ENCODE measurements at regions not wholly inside any gene's neighbourhood (a gene's known extent, or its start where the extent isn't known, plus 50 kb on each side); places are given as distances from the start of the nearest gene placed in this dataset.
"Not testable (repeated sequence)": the region's sequence is repeated elsewhere in the genome, so short reads cannot be mapped to it uniquely, and the experiment has no call there.

DNA sequence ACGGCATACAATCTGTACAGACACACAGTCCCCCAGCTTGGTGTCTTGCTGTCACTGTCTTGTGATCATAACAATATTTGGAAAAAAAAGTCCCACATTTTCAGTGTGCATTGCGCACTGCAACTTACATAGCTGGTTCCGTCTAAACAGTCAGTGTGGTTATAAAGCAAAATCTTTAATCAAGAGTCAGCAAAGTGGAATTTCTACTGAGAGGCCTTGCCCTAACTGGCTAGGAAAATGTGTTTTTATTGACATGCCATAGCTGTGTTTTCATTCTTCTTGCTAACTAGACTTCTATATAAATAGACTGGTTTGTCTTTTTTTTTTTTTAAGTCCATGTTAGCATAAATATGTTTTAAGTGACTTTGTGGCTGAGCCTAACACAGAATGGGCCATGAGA lies 174.8 kb downstream of the POLR2M start:
- no peak for DNase-seq

DNA sequence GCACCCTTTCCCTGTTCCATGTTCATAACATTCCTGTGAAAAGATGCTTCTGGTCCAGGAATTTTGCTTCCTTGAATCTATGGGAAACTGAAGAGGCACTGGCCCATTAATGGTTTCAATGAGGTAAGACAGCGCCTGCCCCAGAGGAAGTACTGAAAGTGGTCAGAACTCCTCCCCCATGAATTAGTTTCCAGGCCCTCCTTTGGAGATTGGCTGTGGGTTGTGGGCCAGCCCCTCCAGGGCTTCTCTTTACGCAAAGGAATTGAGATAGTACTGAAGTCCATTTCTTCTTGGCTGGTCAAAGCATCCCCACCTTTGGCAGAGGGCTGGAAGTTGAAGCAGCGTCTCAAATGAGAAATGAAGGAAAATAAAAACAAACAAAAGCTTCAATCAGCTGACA lies 175.5 kb downstream of the POLR2M start:
- no peak for DNase-seq

DNA sequence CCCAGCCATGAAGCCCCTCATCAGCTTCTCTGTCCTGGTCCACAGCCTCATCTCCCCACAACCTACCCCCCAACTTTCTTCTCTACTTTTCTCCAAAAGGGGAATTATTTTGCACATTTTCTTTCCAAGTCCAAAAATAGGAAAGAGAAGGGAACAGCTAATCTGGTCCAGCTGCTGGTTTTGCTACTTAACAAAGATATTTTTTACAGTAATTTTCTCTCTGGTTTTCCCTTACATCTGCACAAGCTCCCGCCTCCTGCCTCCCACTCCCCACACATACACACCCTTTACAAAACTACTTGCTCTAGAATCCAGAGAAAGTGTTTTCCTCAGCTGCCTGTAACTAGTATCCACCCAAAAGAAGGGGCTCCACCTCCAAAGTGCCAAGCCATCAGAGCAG lies 177.2 kb downstream of the POLR2M start:
- no peak for DNase-seq

DNA sequence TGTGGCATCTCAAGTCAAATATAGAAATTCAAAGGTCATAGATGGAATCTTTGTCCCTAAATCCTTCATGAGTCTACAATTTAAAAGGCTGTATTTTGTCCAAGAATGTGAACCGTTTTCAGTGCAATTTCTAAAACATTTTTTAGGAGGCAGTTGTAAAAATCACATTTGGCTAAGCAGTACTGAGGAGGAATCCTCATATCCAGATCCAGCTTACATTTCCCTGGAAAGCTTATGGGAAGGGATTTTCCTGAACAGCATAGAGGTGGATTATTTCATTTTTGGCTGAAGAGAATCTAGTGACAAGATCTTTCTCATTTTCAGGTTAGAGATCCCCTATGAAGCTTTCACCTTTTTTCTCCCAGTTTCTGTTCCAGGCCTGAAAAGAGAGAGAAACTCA lies 178.4 kb downstream of the POLR2M start:
- no peak for DNase-seq

- DNase-seq, result no peak
These were observed 178.9 kb downstream of the POLR2M start for GRCh38 chr15:57885435-57885834.

- no peak for DNase-seq
These were observed 177.7 kb downstream of the ALDH1A2 start for GRCh38 chr15:57887825-57888224.

GRCh38 chr15:57890351-57890750 lies 175.2 kb downstream of the ALDH1A2 start:
- no peak for DNase-seq

- DNase-seq, result no peak
These were observed 174.6 kb downstream of the ALDH1A2 start for GRCh38 chr15:57890878-57891277.

GRCh38 chr15:57892181-57892580 lies 173.3 kb downstream of the ALDH1A2 start:
- DNase-seq, result no peak

GRCh38 chr15:57893040-57893439 lies 172.5 kb downstream of the ALDH1A2 start:
- DNase-seq, result no peak

- no peak for DNase-seq
These were observed 170.2 kb downstream of the ALDH1A2 start for GRCh38 chr15:57895291-57895690.

GRCh38 chr15:57896114-57896513 lies 169.4 kb downstream of the ALDH1A2 start:
- DNase-seq, result no peak

DNA sequence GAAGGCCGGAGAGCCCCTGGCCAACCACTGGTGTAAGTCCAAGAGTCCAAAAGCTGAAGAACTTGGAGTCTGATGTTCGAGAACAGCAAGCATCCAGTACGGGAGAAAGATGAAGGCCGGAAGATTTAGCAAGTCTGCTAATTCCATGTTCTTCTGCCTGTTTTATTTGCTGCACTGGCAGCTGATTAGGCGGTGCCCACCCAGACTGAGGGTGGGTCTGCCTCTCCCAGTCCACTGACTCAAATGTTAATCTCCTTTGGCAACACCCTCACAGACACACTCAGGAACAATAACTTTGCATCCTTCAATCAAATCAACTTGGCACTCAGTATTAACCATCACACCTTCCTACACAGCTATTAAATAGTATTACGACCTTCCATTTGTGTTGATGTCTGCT lies 168.6 kb downstream of the ALDH1A2 start:
- not testable (repeated sequence) for DNase-seq

DNA sequence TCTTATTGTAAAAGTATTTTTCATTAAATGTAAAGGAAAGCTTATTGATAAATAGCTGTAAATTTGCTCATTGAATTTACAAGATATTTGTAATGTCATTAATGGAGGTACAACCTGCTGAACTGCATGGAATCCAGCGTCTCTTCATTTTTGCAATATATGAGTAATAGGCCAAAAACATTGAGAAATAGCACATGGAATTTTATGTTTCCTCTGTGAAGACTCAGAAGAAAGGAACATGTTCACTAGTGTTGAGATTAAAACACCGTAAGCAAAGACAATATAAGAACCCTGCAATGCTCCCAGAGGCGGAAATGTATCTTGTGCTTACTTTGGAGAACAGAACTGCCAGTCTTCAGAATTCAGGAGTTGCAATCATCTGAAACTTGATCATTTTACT lies 167.6 kb downstream of the ALDH1A2 start:
- DNase-seq, result no peak

- DNase-seq, result no peak
These were observed 163.4 kb downstream of the ALDH1A2 start for GRCh38 chr15:57902155-57902554.

Data from activated T-cell treated with anti-CD3 and anti-CD28 coated beads, Interleukin-2, amount 50 U/mL, for 1 hour (primary cell).